NCI-H2196 treated with DMSO at 0.1 percent for 48 hours (cell line): ENCODE measurements at regions not wholly inside any gene's neighbourhood (a gene's known extent, or its start where the extent isn't known, plus 50 kb on each side); places are given as distances from the start of the nearest gene placed in this dataset.

Experiments
- DNase-seq: peaks from one replicate; lab custom pipeline; 2025; ENCODE audit not compliant: unreplicated experiment; lab: John Stamatoyannopoulos, UW

- DNase-seq = no peak
Observed at GRCh38 chr7:131010717-131011431, 276.9 kb upstream of the KLF14 start.

- DNase-seq = no peak
Observed at GRCh38 chr7:131011432-131011742, 277.4 kb upstream of the KLF14 start.

GRCh38 chr7:131011976-131012375 is 278.0 kb upstream of the KLF14 start:
- no peak for DNase-seq

GRCh38 chr7:131012477-131013031 is 278.5 kb upstream of the KLF14 start:
- no peak for DNase-seq

- no peak for DNase-seq
Observed at GRCh38 chr7:131013716-131014115, 279.7 kb upstream of the KLF14 start.

GRCh38 chr7:131014906-131015656 is 281.1 kb upstream of the KLF14 start:
- DNase-seq = no peak

GRCh38 chr7:131015657-131015958 is 281.6 kb upstream of the KLF14 start:
- no peak for DNase-seq

GRCh38 chr7:131016230-131016629 is 282.2 kb upstream of the KLF14 start:
- no peak for DNase-seq

GRCh38 chr7:131019351-131019750 is 285.3 kb upstream of the KLF14 start:
- DNase-seq = no peak

- DNase-seq = no peak
Observed at GRCh38 chr7:131020759-131021261, 286.8 kb upstream of the KLF14 start.

GRCh38 chr7:131021460-131021859 is 287.5 kb upstream of the KLF14 start:
- DNase-seq = no peak

GRCh38 chr7:131021902-131022301 is 287.9 kb upstream of the KLF14 start:
- DNase-seq = no peak

GRCh38 chr7:131026297-131027000 is 292.4 kb upstream of the KLF14 start:
- no peak for DNase-seq

GRCh38 chr7:131027287-131027773 is 293.3 kb upstream of the KLF14 start:
- DNase-seq = no peak

- no peak for DNase-seq
Observed at GRCh38 chr7:131028295-131028694, 294.3 kb upstream of the KLF14 start.

- no peak for DNase-seq
Observed at GRCh38 chr7:131029002-131029401, 295.0 kb upstream of the KLF14 start.

GRCh38 chr7:131031099-131031868 is 296.4 kb upstream of the MKLN1 start:
- DNase-seq = no peak

- DNase-seq = no peak
Observed at GRCh38 chr7:131032786-131033185, 294.9 kb upstream of the MKLN1 start.

GRCh38 chr7:131034166-131034881 is 293.4 kb upstream of the MKLN1 start:
- no peak for DNase-seq

- no peak for DNase-seq
Observed at GRCh38 chr7:131035088-131035770, 292.4 kb upstream of the MKLN1 start.
